ENCODE measurements at regions not wholly inside any gene's neighbourhood (a gene's known extent, or its start where the extent isn't known, plus 50 kb on each side); places are given as distances from the start of the nearest gene placed in this dataset.
"Not testable (repeated sequence)": the region's sequence is repeated elsewhere in the genome, so short reads cannot be mapped to it uniquely, and the experiment has no call there.

DNA sequence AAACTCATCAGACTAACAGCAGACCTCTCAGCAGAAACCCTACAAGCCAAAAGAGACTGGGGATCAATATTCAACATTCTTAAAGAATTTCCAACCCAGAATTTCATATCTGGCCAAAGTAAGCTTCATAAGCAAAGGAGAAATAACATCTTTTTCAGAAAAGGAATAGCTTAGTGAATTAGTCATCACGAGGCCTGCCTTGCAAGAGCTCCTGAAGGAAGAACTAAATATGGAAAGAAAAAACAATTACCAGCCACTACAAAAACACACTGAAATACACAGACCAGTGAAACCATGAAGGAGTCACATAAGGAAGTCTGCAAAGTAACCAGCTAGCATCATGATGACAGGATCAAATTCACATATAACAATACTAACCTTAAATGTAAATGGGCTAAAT is 328.0 kb downstream of the XPNPEP1 start:
- H3K27ac ChIP-seq (ENCODE audit: insufficient read depth, low read length); H3K9me3 ChIP-seq (ENCODE audit: control insufficient read depth, insufficient read depth, low read length); H2AK5ac ChIP-seq (ENCODE audit: low read depth, low read length); ATAC-seq (ENCODE audit: low read depth); H3K9me1 ChIP-seq (ENCODE audit: insufficient read depth, low read length); in situ Hi-C loops (cut with MboI; ENCODE audit: low sequenced_read_pairs); H3K79me1 ChIP-seq (ENCODE audit: low read depth in 1 of 2, low read length in 2 of 2); H3K14ac ChIP-seq (replicated peaks; ENCODE audit: low read depth, low read length); H2BK20ac ChIP-seq (ENCODE audit: low read depth, low read length); intact Hi-C loops (cut with micrococcal nuclease); DNase-seq; H3K18ac ChIP-seq (ENCODE audit: low read depth, low read length); H4K5ac ChIP-seq (ENCODE audit: low read depth, low read length); H3K9ac ChIP-seq (ENCODE audit: low read depth, low read length); POLR2A ChIA-PET (ENCODE audit: unreplicated experiment); H3K23ac ChIP-seq (ENCODE audit: low read depth, low read length); H2AFZ ChIP-seq (replicated peaks; ENCODE audit: low read length, poor library complexity); H4K8ac ChIP-seq (ENCODE audit: low read depth in 2 of 2, low read length in 2 of 2); H3K4me1 ChIP-seq (ENCODE audit: control insufficient read depth, insufficient read depth, low read length); dilution Hi-C loops (cut with HindIII; ENCODE audit: low sequenced_read_pairs, unreplicated experiment); H3K4me3 ChIP-seq (ENCODE audit: insufficient read depth, low read depth, low read length); H4K91ac ChIP-seq (ENCODE audit: insufficient read depth, low read depth, low read length); H2BK15ac ChIP-seq (ENCODE audit: low read depth, low read length); H2BK120ac ChIP-seq (ENCODE audit: low read depth, low read length); BruUV-seq (replicated peaks); H2AK9ac ChIP-seq (replicated peaks; ENCODE audit: low read depth, low read length, poor library complexity); H2BK5ac ChIP-seq (ENCODE audit: low read depth, low read length, poor library complexity, severe bottlenecking); H3K56ac ChIP-seq (ENCODE audit: extremely low read depth, insufficient read depth, low read length); H3K4ac ChIP-seq (ENCODE audit: low read depth, low read length); CTCF ChIA-PET; H4K20me1 ChIP-seq (ENCODE audit: insufficient read depth, low read length); H3K4me2 ChIP-seq (ENCODE audit: low read depth, low read length); H3K36me3 ChIP-seq (ENCODE audit: control insufficient read depth, insufficient read depth, low read length); H3K27me3 ChIP-seq (ENCODE audit: control insufficient read depth, insufficient read depth, low read length): not testable (repeated sequence)
- no CpG with 5 or more reads among the region's 1 CpG for WGBS, 2 experiments (ENCODE audit: extremely low coverage in 2 of 2, insufficient read length in 1 of 2)

All from IMR-90 (cell line).